HuH-7 (cell line): ENCODE measurements at regions not wholly inside any gene's neighbourhood (a gene's known extent, or its start where the extent isn't known, plus 50 kb on each side); places are given as distances from the start of the nearest gene placed in this dataset.

Experiments
- DNase-seq: peaks from one replicate; pipeline ENCODE4 v3.0.0; 2011; ENCODE audit warnings: low spot score

GRCh38 chr6:1118287-1118647 lies 193.6 kb upstream of the FOXQ1 start:
- DNase-seq = no peak

GRCh38 chr6:1117530-1118286 lies 194.2 kb upstream of the FOXQ1 start:
- DNase-seq = no peak

DNA sequence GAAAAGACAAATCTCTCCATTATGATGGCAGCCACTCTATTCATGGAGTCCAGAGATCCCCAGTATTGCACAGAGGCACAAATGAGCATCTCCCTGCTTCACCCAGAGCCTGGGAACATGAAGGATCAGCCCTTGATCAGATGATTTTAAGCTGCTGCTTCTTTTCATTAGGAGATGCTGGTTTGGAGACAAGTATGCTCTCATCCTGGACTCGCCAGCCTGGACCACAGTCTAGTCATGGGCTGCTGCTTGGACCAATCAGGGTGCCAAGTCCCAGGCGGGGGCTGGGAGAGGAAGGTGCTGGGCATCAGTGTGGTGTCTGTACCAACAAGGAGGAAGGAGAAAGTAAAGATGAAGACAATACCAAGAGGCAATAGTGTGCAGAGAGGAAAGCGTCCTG lies 195.7 kb upstream of the FOXQ1 start:
- no peak for DNase-seq

GRCh38 chr6:1113916-1114540 lies 197.9 kb upstream of the FOXQ1 start:
- no peak for DNase-seq

DNA sequence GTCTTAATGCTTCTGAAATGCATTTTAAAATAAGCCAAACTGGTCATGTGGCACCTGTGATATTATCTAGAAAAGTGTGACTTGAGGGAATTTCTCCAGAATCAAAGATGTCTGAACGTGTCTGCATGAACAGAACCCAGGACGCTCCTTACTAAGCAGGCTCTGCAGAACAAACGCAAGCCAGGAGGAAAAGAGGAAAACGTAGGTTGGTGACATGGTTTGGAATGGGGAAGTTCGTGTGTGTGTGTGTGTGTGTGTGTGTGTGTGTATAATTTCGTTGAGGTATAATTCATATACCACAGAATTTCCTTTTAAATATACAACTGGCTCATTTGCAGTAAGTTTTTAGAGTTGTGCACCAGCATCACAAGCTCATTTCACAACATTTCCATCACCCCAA lies 200.5 kb upstream of the FOXQ1 start:
- DNase-seq = no peak

DNA sequence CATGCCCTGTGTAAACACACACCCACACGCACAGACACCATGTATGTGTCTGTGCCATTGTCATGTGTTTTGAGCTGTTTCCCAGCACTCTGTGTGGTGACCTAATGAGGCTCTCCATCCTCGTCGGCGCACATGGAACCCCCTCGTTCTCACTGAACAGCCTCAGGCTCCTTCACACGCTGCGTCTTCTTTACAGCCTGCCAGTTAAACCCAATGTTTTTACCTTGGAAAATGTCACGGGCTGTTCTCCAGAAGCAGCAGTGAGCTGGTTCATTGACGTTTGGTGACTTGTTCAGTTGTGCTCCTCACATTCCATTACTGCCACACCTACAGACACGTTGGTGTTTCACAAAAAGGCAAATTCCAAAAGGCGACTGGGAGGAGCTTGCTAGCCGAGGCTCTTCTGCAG lies 201.0 kb upstream of the FOXQ1 start:
- no peak for DNase-seq

DNA sequence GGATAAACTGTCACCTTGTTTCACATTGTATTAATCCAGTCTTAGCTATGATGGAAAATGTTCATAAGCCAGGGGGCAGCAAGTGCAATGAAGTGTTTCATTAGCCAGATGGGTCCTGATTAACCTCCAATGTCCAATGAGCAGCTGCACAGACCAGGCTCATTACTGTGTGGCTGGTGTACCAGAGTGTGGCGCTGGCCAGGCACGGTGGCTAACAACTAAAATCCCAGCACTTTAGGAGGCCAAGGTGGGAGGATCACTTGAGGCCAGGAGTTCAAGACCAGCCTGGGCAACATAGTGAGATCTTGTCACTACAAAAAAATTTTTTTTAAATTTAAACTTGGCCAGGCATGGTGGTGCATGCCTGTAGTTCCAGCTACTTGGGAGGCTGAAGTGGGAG lies 201.7 kb upstream of the FOXQ1 start:
- DNase-seq = no peak

DNA sequence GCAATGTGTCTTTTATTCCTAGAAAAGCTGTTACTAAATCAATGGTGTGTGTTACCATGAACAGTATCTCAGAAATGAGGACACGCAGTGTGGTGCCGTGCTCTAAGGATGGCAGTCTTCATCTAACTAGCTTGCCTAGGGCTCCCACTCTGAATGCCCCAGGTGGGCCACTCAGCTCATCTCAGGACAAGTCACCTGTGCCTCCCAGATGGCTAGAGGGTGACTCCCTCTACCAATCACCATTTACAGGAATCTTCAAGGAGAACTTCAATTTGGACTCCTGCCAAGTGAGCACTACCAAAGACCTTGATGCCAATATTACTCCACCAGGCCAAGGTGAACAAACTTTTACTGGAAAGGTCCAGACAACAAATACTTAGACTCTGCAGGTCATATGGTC lies 202.8 kb upstream of the FOXQ1 start:
- no peak for DNase-seq

DNA sequence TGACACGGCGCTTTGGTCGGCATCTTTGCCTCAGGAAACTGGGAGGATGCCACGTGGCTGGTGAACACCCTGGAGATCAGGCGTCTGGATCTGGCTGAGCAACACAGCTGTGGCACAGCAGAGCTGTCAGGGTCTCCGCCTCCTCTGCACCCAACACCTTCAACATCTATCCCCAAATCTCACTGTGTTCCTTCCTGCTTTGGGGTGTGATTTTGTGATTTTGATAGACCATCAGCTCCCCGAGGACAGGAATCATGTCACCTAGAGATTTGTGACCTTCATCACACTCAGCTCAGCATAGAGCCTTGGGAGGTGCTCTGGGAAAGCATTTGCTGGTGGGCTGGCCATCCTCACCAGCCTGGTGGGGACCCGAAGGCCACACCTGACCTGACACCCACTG lies 203.7 kb upstream of the FOXQ1 start:
- DNase-seq = no peak

- DNase-seq = no peak
Measured at GRCh38 chr6:1107578-1107977, 204.3 kb upstream of the FOXQ1 start.

- DNase-seq = no peak
Measured at GRCh38 chr6:1105833-1106400, 206.0 kb upstream of the FOXQ1 start.

GRCh38 chr6:1104988-1105670 lies 206.8 kb upstream of the FOXQ1 start:
- DNase-seq = no peak

DNA sequence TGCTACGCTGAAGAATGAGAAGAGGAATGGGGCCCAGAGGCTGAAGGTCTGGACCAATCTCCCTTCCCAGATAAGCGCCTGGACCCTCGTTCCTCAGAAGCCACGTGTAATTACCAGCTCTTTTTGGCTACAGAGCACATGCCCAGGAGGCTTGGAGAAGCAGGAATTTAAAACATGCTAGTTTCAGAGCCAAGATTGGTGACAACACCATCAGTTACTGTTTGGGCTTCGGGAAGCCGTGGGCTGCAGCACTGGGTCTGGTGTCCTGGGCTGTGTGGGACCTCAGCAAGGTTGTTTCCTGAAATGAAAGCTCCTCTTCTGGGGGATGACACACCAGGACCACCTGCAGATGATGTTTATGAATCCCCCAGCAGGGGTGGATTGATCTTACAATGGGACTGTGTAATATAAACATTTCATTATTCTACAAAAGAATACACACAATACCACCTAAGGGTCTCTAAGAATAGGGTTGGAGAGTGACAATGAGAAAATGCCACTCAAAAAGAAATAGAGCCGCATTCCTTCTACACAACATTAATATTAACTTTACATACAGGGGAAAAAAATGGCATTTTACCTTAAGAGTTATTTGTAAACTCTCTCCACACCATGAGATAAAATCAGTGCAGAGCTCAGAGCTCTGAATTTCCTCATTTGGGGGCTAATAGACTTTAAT lies 207.8 kb upstream of the FOXQ1 start:
- DNase-seq = no peak

GRCh38 chr6:1103021-1103420 lies 208.9 kb upstream of the FOXQ1 start:
- no peak for DNase-seq

DNA sequence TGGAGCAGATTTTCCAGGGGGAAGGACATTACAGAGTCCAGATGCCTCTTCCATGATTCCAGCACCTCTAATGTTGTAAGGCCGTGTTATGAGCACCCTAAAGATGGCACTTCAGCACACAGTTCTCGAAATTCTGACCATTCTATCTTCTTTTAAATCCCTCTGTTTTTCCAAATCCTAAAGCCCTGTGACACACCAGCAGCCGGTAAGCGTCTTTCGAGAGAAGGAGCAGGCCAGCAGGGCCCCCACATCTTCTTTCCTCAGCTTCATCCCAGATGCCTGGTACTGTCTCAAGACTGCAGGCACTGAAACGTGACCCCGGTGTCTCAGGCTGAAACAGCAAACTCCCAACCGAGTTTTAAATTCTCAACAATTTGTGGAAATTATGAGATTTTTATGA lies 211.6 kb upstream of the FOXQ1 start:
- no peak for DNase-seq

DNA sequence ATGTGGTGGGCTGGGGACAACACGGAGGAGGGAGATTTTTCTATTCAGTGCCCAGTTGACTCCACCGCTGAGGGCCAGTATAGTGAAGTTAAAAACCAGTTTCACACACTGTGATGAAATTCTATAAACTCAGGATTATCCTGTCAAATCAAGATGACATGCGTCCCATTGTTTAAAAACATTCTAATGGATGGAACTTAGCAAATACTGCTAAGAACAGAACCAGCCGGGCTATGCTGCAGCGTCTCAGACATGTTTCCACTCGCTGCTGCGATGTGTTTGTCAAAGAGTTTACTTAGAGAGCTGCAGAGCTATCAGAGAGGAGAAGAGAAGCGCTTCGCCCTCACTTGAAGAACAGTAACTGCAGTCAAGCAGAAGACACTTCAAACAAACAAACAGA lies 212.6 kb upstream of the FOXQ1 start:
- DNase-seq = no peak

DNA sequence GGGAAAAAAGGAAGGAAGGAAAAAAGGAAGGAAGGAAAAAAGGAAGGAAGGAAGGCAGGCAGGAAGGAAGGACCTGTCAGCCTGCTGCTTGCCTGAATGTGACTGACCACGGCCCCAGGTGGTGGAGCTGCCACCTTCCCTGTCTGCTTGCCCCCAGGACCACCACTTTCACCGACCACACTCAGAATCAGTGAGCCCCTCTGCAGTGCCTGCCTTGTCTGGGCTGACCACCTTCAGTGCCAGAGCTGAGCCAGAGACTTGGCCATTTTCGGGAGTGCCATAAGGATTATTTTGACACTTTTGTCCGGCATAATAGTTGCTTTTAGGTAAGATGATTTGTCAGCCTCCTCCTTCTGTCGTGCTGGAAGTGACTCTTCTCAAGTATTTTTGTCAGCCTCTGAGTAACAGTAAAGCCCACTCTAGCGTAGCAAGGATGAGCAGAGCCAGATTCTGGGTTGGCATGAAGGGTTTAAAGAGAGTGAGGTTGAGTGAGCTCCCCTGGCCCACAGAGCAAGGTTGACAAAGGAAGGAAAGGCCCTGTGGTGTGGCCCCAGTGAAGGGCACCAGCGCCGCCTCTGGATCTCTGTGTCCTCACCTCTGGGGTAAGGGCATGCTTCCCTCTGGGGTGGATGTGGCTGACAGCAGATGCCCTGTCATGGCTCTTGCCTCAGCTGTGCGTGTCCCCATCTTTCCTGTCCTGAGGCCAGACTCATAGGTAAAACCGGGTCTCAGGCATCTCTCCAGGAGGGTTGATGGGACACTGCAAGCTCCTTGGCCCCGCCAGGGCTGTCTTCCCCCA lies 214.7 kb upstream of the FOXQ1 start:
- no peak for DNase-seq

DNA sequence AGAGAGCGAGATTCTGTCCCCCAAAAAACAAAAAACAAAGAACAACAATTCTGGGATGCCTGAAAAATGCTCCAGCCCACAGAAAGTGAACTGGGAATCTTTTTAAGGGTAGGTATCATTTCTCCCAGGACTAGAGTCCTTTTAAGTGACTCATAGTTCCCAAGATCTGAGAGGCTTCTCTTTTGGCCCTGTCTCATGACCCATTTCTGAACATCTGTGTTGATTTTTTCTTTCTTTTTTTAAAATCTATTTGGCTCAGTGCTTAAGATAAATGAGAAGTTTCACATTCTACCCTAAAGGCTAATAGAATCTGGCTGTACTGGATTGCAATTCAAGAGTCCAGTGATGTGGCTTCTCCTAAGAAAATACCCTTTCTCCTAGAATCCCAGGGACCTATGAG lies 217.6 kb upstream of the FOXQ1 start:
- DNase-seq = no peak

DNA sequence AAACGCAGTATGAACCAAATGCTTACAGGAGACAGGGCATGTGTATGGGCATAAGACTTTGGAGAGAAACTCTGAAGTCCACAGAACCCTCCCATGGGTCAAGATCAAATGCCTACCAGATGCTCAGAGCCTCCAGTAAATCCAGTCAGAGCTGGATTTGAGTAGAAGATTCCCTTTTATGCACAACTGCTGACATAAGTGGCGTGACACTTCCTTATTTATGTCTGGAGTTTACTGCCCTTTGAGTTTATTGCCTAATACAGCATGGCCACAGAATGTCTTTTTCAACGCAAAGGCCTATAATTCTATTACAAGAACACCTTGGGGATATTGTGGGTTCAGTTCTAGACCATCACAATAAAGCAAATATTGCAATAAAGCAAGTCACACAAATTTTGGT lies 220.0 kb upstream of the FOXQ1 start:
- no peak for DNase-seq

DNA sequence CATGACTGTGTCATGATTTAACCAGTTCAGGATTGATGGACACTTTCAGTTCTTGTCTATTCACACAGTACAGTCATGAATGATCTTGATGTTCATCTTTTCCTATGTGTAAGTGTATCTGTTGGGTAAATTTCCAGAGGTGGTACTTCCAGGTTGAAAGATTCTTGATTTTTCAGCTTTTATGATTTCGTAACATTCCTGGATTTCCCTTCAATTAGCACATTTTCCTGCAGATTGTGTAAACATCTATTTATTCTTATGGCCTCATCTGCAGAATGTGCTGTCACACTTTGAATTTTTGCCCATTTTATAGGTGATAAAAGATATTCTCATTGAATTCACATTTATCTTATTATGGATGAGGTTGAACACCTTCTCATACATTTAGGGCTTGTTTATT lies 222.0 kb upstream of the FOXQ1 start:
- no peak for DNase-seq

GRCh38 chr6:1088492-1089001 lies 223.4 kb upstream of the FOXQ1 start:
- no peak for DNase-seq
